Karpas-422 (cell line): ENCODE measurements at regions not wholly inside any gene's neighbourhood (a gene's known extent, or its start where the extent isn't known, plus 50 kb on each side); places are given as distances from the start of the nearest gene placed in this dataset.

Experiments
- DNase-seq: peaks from one replicate; pipeline ENCODE4 v3.0.0-alpha.2; 2015
- H2AFZ ChIP-seq: fragments of 200-600 bp; sonication (generic); 2 replicates; pipeline ENCODE4 v1.6.1; 2014; ENCODE audit warnings: antibody characterized with exemption, low read length, mixed read lengths
- H3K27ac ChIP-seq: fragments of 200-600 bp; sonication (generic); 2 replicates; pipeline ENCODE4 v1.5.1; 2014; ENCODE audit warnings: mild to moderate bottlenecking, low read length, moderate library complexity
- H3K27me3 ChIP-seq: fragments of 200-600 bp; sonication (generic); 2 replicates; pipeline ENCODE4 v1.6.1; 2014; ENCODE audit warnings: low read length, mixed read lengths
- H3K36me3 ChIP-seq: fragments of 200-600 bp; sonication (generic); 2 replicates; pipeline ENCODE4 v1.6.1; 2014; ENCODE audit warnings: low read length, mixed read lengths; ENCODE audit not compliant: insufficient read depth
- H3K4me1 ChIP-seq: fragments of 200-600 bp; sonication (generic); 2 replicates; pipeline ENCODE4 v1.6.1; 2014; ENCODE audit warnings: mild to moderate bottlenecking, low read length, mixed read lengths
- H3K4me2 ChIP-seq: fragments of 200-600 bp; sonication (generic); 2 replicates; pipeline ENCODE4 v1.6.1; 2014; ENCODE audit warnings: low read length, low read depth, mild to moderate bottlenecking; ENCODE audit not compliant: poor library complexity, severe bottlenecking
- H3K4me3 ChIP-seq: fragments of 200-600 bp; sonication (generic); 2 replicates; pipeline ENCODE4 v1.5.1; 2014; ENCODE audit warnings: mild to moderate bottlenecking, antibody characterized with exemption, low read length, mixed read lengths
- H3K79me2 ChIP-seq: fragments of 200-600 bp; sonication (generic); 2 replicates; pipeline ENCODE4 v1.6.1; 2014; ENCODE audit warnings: mild to moderate bottlenecking, low read length, mixed read lengths
- H3K9ac ChIP-seq: fragments of 200-600 bp; sonication (generic); 2 replicates; pipeline ENCODE4 v1.6.0; 2014; ENCODE audit warnings: low read length
- H3K9me2 ChIP-seq: fragments of 200-600 bp; sonication (generic), shearing (Covaris generic); replicated peaks from 2 replicates; pipeline ENCODE4 v1.6.0; 2014; ENCODE audit warnings: mild to moderate bottlenecking, low read length, moderate library complexity; ENCODE audit not compliant: insufficient read depth
- H3K9me3 ChIP-seq: fragments of 300-700, 200-600 bp; sonication (generic); 2 replicates; pipeline ENCODE4 v1.6.1; 2014; ENCODE audit warnings: low read length, mixed read lengths
- H4K20me1 ChIP-seq: fragments of 200-600 bp; sonication (generic); 2 replicates; pipeline ENCODE4 v1.6.1; 2014; ENCODE audit warnings: mild to moderate bottlenecking, antibody characterized with exemption, low read length, low read depth; ENCODE audit not compliant: insufficient read depth

GRCh38 chr15:26477044-26477443 lies 295.8 kb downstream of the GABRB3 start:
- Histone ChIP-seq H3K27me3 (no peaks in the 10 kb centered on the region), H3K9ac (no peak overlapping the region), H3K36me3 (no peaks in the 10 kb centered on the region), H3K4me2 (no peak overlapping the region), H3K9me2 (no peaks in the 10 kb centered on the region), H3K27ac (no peak overlapping the region), H3K79me2 (no peaks in the 10 kb centered on the region), H3K4me1 (no peaks in the 10 kb centered on the region), H3K4me3 (no peak overlapping the region), H2AFZ (no peak overlapping the region), H3K9me3 (peaks cover 41% of the 10 kb centered on the region), H4K20me1 (no peaks in the 10 kb centered on the region)
- no peak for DNase-seq

GRCh38 chr15:26475554-26475953 lies 297.3 kb downstream of the GABRB3 start:
- no peaks in the 10 kb centered on the region for H3K4me1 ChIP-seq
- H3K9me2 ChIP-seq, result no peaks in the 10 kb centered on the region
- H3K27ac ChIP-seq, result no peak overlapping the region
- no peaks in the 10 kb centered on the region for H3K36me3 ChIP-seq
- H4K20me1 ChIP-seq, result no peaks in the 10 kb centered on the region
- no peak overlapping the region for H3K9ac ChIP-seq
- no peak overlapping the region for H2AFZ ChIP-seq
- H3K27me3 ChIP-seq, result no peaks in the 10 kb centered on the region
- H3K9me3 ChIP-seq, result peaks cover 45% of the 10 kb centered on the region
- H3K4me2 ChIP-seq, result no peak overlapping the region
- H3K79me2 ChIP-seq, result no peaks in the 10 kb centered on the region
- no peak for DNase-seq
- no peak overlapping the region for H3K4me3 ChIP-seq

GRCh38 chr15:26472661-26473060 lies 300.2 kb downstream of the GABRB3 start:
- H3K9ac ChIP-seq, result no peak overlapping the region
- no peak overlapping the region for H2AFZ ChIP-seq
- no peak overlapping the region for H3K27ac ChIP-seq
- no peaks in the 10 kb centered on the region for H3K27me3 ChIP-seq
- H3K9me2 ChIP-seq, result no peaks in the 10 kb centered on the region
- peaks cover 44% of the 10 kb centered on the region for H3K9me3 ChIP-seq
- H3K79me2 ChIP-seq, result no peaks in the 10 kb centered on the region
- H3K36me3 ChIP-seq, result no peaks in the 10 kb centered on the region
- no peak overlapping the region for H3K4me3 ChIP-seq
- H4K20me1 ChIP-seq, result no peaks in the 10 kb centered on the region
- H3K4me2 ChIP-seq, result no peak overlapping the region
- H3K4me1 ChIP-seq, result no peaks in the 10 kb centered on the region
- no peak for DNase-seq

- DNase-seq, result no peak
- no peaks in the 10 kb centered on the region for H3K4me1 ChIP-seq
- H3K27me3 ChIP-seq, result no peaks in the 10 kb centered on the region
- H3K4me2 ChIP-seq, result no peak overlapping the region
- H4K20me1 ChIP-seq, result no peaks in the 10 kb centered on the region
- no peaks in the 10 kb centered on the region for H3K9me2 ChIP-seq
- H3K9me3 ChIP-seq, result peaks cover 36% of the 10 kb centered on the region
- no peaks in the 10 kb centered on the region for H3K36me3 ChIP-seq
- no peak overlapping the region for H3K4me3 ChIP-seq
- H3K27ac ChIP-seq, result no peak overlapping the region
- H3K9ac ChIP-seq, result no peak overlapping the region
- H2AFZ ChIP-seq, result no peak overlapping the region
- H3K79me2 ChIP-seq, result no peaks in the 10 kb centered on the region
Measured at GRCh38 chr15:26461847-26462608, 310.8 kb downstream of the GABRB3 start.

GRCh38 chr15:26460165-26460564 lies 312.7 kb downstream of the GABRB3 start:
- Histone ChIP-seq H3K27me3 (no peaks in the 10 kb centered on the region), H3K9me3 (peaks cover 45% of the 10 kb centered on the region), H3K79me2 (no peaks in the 10 kb centered on the region), H3K4me1 (no peaks in the 10 kb centered on the region), H3K4me2 (no peak overlapping the region), H3K36me3 (no peaks in the 10 kb centered on the region), H3K9me2 (no peaks in the 10 kb centered on the region), H2AFZ (no peak overlapping the region), H3K27ac (no peak overlapping the region), H3K4me3 (no peak overlapping the region), H3K9ac (no peak overlapping the region), H4K20me1 (no peaks in the 10 kb centered on the region)
- no peak for DNase-seq

GRCh38 chr15:26455828-26456227 lies 317.0 kb downstream of the GABRB3 start:
- Histone ChIP-seq H3K9ac (no peak overlapping the region), H3K4me3 (no peak overlapping the region), H2AFZ (no peak overlapping the region), H3K36me3 (no peaks in the 10 kb centered on the region), H3K4me2 (no peak overlapping the region), H3K4me1 (no peaks in the 10 kb centered on the region), H3K27ac (no peak overlapping the region), H4K20me1 (no peaks in the 10 kb centered on the region), H3K9me2 (no peaks in the 10 kb centered on the region), H3K79me2 (no peaks in the 10 kb centered on the region), H3K27me3 (no peaks in the 10 kb centered on the region), H3K9me3 (peaks cover 42% of the 10 kb centered on the region)
- DNase-seq, result no peak

GRCh38 chr15:26453914-26454313 lies 319.0 kb downstream of the GABRB3 start:
- no peaks in the 10 kb centered on the region for H3K27me3 ChIP-seq
- H3K27ac ChIP-seq, result no peak overlapping the region
- no peak overlapping the region for H3K9ac ChIP-seq
- no peaks in the 10 kb centered on the region for H3K79me2 ChIP-seq
- no peak overlapping the region for H3K4me2 ChIP-seq
- H3K9me2 ChIP-seq, result no peaks in the 10 kb centered on the region
- peaks cover 51% of the 10 kb centered on the region for H3K9me3 ChIP-seq
- H3K4me3 ChIP-seq, result no peak overlapping the region
- no peaks in the 10 kb centered on the region for H3K4me1 ChIP-seq
- no peaks in the 10 kb centered on the region for H3K36me3 ChIP-seq
- no peak for DNase-seq
- no peaks in the 10 kb centered on the region for H4K20me1 ChIP-seq
- no peak overlapping the region for H2AFZ ChIP-seq

GRCh38 chr15:26451995-26452394 lies 320.9 kb downstream of the GABRB3 start:
- H3K36me3 ChIP-seq, result no peaks in the 10 kb centered on the region
- no peak for DNase-seq
- H3K9me3 ChIP-seq, result peaks cover 45% of the 10 kb centered on the region
- no peak overlapping the region for H3K27ac ChIP-seq
- H2AFZ ChIP-seq, result no peak overlapping the region
- H3K9ac ChIP-seq, result no peak overlapping the region
- H3K4me3 ChIP-seq, result no peak overlapping the region
- H3K4me1 ChIP-seq, result no peaks in the 10 kb centered on the region
- no peaks in the 10 kb centered on the region for H3K79me2 ChIP-seq
- H3K4me2 ChIP-seq, result no peak overlapping the region
- no peaks in the 10 kb centered on the region for H3K27me3 ChIP-seq
- H3K9me2 ChIP-seq, result no peaks in the 10 kb centered on the region
- H4K20me1 ChIP-seq, result no peaks in the 10 kb centered on the region
